ENCODE measurements at regions not wholly inside any gene's neighbourhood (a gene's known extent, or its start where the extent isn't known, plus 50 kb on each side); places are given as distances from the start of the nearest gene placed in this dataset.
"Not testable (repeated sequence)": the region's sequence is repeated elsewhere in the genome, so short reads cannot be mapped to it uniquely, and the experiment has no call there.

DNA sequence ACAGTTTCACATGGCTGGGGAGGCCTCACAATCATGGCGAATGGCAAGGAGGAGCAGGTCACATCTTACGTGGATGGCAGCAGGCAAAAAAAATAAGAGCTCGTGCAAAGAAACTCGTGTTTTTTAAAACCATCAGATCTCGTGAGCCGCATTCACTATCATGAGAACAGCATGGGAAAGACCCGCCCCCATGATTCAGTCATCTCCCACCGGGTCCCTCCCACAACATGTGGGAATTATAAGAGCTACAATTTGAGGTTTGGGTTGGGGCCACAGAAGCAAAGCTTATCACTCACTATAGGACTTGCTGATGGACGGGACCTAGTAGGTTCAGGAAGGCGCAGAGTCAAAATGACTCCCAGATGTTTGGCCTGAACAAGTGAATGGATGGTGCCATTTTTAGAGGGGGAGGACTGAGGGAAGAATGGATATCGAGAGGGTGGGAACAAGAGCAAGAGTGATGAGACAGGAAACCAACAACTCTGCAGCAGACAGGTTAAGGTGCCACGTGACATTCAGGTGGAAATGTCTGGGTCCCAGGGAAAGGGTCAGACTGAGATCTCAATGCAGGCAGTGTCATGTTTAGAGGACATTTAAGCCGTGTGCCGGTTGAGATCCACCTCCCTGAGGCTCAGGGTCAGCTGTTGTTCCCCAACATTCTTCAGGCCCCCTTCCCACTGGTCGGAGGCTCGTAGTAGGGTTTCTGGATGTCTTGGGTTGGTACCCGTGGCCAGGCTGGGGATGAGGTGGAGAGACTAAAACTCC, 85.7 kb downstream of the MYCN start:
- Mint-ChIP-seq H3K4me3 (ENCODE audit: unreplicated experiment) (no peak overlapping the region), H3K36me3 (ENCODE audit: low read depth, unreplicated experiment) (no peaks in the 10 kb centered on the region), H3K27me3 (ENCODE audit: unreplicated experiment) (no peaks in the 10 kb centered on the region), H3K4me1 (ENCODE audit: unreplicated experiment) (no peaks in the 10 kb centered on the region), H3K9me3 (ENCODE audit: unreplicated experiment) (no peaks in the 10 kb centered on the region), H3K27ac (ENCODE audit: unreplicated experiment) (no peak overlapping the region)
- TF ChIP-seq, protein P1, sequence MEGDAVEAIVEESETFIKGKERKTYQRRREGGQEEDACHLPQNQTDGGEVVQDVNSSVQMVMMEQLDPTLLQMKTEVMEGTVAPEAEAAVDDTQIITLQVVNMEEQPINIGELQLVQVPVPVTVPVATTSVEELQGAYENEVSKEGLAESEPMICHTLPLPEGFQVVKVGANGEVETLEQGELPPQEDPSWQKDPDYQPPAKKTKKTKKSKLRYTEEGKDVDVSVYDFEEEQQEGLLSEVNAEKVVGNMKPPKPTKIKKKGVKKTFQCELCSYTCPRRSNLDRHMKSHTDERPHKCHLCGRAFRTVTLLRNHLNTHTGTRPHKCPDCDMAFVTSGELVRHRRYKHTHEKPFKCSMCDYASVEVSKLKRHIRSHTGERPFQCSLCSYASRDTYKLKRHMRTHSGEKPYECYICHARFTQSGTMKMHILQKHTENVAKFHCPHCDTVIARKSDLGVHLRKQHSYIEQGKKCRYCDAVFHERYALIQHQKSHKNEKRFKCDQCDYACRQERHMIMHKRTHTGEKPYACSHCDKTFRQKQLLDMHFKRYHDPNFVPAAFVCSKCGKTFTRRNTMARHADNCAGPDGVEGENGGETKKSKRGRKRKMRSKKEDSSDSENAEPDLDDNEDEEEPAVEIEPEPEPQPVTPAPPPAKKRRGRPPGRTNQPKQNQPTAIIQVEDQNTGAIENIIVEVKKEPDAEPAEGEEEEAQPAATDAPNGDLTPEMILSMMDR (IDR thresholded peaks at IDR 0.05; ENCODE audit: unreplicated experiment), result no peak
- DNase-seq (ENCODE audit: low spot score), result no peak

DNA sequence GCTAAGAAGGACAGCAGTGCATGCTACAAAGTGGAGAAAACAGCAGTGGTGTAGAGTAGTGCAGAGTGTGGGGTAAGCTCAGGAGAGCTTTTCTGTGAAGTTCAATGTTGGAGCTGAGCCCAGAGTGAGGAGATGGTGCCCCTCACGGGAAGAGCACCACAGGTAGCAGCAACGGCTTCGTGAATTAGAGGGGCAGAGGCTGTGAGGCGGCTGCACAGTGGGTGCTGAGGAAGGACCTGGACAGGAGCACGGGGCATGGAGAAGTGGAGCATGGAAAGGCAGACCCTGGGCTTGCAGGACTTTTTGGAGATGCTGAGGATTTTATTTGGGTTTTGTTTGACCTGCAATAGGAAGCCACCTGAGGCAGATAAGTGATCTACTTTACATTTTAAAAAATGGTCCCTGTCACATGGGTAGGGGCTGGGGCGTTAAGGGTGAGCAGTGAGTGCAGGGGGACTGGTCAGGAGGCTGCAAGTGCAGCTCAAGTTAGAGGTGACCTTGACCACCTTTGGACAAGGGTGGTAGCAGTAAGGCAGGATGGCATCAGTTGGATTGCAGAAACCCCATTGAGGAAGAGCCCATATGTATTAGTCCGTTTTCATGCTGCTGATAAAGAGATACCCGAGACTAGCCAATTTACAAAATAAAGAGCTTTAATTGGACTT, 85.0 kb downstream of the MYCN start:
- no peaks in the 10 kb centered on the region for H3K9me3 Mint-ChIP-seq (ENCODE audit: unreplicated experiment)
- no peak for DNase-seq (ENCODE audit: low spot score)
- H3K27me3 Mint-ChIP-seq (ENCODE audit: unreplicated experiment), result no peaks in the 10 kb centered on the region
- TF ChIP-seq, protein P1 (IDR thresholded peaks at IDR 0.05; ENCODE audit: unreplicated experiment), result no peak
- no peak overlapping the region for H3K27ac Mint-ChIP-seq (ENCODE audit: unreplicated experiment)
- no peak overlapping the region for H3K4me3 Mint-ChIP-seq (ENCODE audit: unreplicated experiment)
- no peaks in the 10 kb centered on the region for H3K4me1 Mint-ChIP-seq (ENCODE audit: unreplicated experiment)
- no peaks in the 10 kb centered on the region for H3K36me3 Mint-ChIP-seq (ENCODE audit: low read depth, unreplicated experiment)

DNA sequence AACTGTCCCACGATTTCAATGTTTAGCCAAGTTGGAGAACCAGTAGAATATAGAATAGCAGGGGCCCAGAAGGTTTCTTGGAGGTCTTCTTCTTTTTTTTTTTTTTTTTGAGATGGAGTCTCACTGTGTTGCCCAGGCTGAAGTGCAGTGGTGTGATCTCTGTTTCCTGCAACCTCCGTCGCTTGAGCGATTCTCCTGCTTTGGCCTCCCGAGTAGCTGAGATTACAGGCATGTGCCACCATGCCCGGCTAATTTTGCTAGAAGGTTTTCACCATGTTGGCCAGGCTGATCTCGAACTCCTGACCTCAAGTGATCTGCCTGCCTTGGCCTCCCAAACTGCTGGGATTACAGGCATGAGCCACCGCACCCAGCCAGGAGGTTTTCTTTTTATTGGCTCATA, 84.3 kb downstream of the MYCN start:
- H3K9me3 Mint-ChIP-seq (ENCODE audit: unreplicated experiment); DNase-seq (ENCODE audit: low spot score); H3K36me3 Mint-ChIP-seq (ENCODE audit: low read depth, unreplicated experiment); H3K27me3 Mint-ChIP-seq (ENCODE audit: unreplicated experiment); H3K27ac Mint-ChIP-seq (ENCODE audit: unreplicated experiment); H3K4me1 Mint-ChIP-seq (ENCODE audit: unreplicated experiment); H3K4me3 Mint-ChIP-seq (ENCODE audit: unreplicated experiment): not testable (repeated sequence)

DNA sequence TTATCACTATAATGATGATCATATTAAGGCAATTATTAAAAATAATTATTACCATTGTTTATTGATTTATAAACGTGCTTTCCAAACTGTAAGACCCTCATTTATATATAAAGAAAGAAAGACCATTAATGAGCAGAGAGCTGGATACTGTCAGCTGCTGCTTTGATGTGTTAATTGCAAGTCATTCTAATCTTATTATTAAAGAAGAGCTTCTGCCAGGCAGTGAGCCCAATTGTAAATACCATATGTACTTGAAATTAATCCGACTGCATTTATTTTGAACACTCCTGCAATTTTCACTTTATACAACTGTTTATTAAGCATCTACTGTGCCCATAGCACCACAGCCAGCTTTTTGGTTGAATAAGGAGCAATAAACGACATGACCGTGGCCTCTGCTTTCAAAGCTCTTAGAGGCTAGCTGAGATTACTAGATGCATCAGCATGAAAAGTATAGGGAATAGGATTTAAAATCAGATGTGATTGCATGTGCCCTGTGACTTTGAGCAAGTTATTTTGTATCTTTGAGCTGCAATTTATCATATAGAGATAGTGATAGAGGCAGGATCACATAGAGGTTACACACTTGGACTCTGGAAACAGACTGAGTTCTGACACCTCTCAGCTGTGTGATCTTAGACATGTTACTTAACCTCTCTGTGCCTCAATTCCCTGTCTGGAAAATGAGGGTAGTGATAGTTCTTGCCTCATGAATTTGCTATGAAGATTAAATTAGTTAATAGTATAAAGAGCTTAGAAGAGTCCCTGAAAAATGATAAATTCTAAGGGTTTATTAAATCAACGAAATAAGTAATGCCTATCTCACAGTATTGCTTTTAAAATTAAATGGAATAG, 83.4 kb downstream of the MYCN start:
- TF ChIP-seq, protein P1 (IDR thresholded peaks at IDR 0.05; ENCODE audit: unreplicated experiment), result no peak
- no peak overlapping the region for H3K27ac Mint-ChIP-seq (ENCODE audit: unreplicated experiment)
- H3K27me3 Mint-ChIP-seq (ENCODE audit: unreplicated experiment), result no peaks in the 10 kb centered on the region
- no peak overlapping the region for H3K4me3 Mint-ChIP-seq (ENCODE audit: unreplicated experiment)
- H3K36me3 Mint-ChIP-seq (ENCODE audit: low read depth, unreplicated experiment), result no peaks in the 10 kb centered on the region
- H3K9me3 Mint-ChIP-seq (ENCODE audit: unreplicated experiment), result no peaks in the 10 kb centered on the region
- H3K4me1 Mint-ChIP-seq (ENCODE audit: unreplicated experiment), result no peaks in the 10 kb centered on the region
- no peak for DNase-seq (ENCODE audit: low spot score)

DNA sequence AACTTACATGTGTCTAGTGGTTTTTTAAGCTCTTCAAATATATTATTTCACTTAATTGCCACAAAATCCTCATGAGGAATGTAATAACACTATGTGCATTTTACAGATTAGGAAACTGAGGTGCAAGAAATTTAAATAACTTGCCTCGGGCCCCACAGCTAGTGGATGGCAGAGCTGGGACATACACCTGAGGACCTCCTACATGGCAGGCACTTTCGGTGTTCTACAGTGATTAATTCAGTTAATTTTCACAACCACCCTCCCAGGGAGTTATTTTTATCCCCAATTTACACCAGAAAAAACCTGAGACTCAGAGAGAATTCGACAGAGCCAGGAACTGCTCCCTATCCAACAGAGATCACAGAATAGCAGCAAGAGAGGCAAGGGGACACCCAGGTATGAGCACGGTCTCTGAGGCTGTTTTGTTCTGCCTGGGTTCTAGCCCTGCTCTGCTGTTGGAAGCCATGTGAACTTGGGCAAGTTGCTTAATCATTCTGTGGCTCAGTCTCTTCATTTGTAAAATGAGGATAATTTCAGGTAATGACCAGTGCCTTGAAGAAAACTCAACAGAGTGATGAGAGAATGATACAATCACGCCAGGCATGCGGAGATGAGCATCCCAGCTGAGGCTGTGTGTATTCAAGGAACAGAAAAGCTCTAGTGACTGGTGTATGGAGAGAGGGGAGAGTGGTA, 82.3 kb downstream of the MYCN start:
- Mint-ChIP-seq H3K27me3 (ENCODE audit: unreplicated experiment) (no peaks in the 10 kb centered on the region), H3K9me3 (ENCODE audit: unreplicated experiment) (no peaks in the 10 kb centered on the region), H3K4me1 (ENCODE audit: unreplicated experiment) (no peaks in the 10 kb centered on the region), H3K36me3 (ENCODE audit: low read depth, unreplicated experiment) (no peaks in the 10 kb centered on the region), H3K4me3 (ENCODE audit: unreplicated experiment) (no peak overlapping the region), H3K27ac (ENCODE audit: unreplicated experiment) (no peak overlapping the region)
- TF ChIP-seq, protein P1 (IDR thresholded peaks at IDR 0.05; ENCODE audit: unreplicated experiment), result no peak
- no peak for DNase-seq (ENCODE audit: low spot score)

All from endothelial cell (in vitro differentiated cells).